ENCODE measurements at regions not wholly inside any gene's neighbourhood (a gene's known extent, or its start where the extent isn't known, plus 50 kb on each side); places are given as distances from the start of the nearest gene placed in this dataset.
"Not testable (repeated sequence)": the region's sequence is repeated elsewhere in the genome, so short reads cannot be mapped to it uniquely, and the experiment has no call there.

- no peak for DNase-seq (ENCODE audit: low read depth in 3 of 3)
Measured at GRCh38 chr20:56724241-56724757, 95.2 kb downstream of the TFAP2C start.

GRCh38 chr20:56730003-56730402 is 100.9 kb downstream of the TFAP2C start:
- no peak for DNase-seq (ENCODE audit: low read depth in 3 of 3)

- no peak for DNase-seq (ENCODE audit: low read depth in 3 of 3)
Measured at GRCh38 chr20:56730996-56731395, 101.9 kb downstream of the TFAP2C start.

GRCh38 chr20:56731476-56731875 is 102.4 kb downstream of the TFAP2C start:
- no peak for DNase-seq (ENCODE audit: low read depth in 3 of 3)

GRCh38 chr20:56733967-56734366 is 104.9 kb downstream of the TFAP2C start:
- no peak for DNase-seq (ENCODE audit: low read depth in 3 of 3)

GRCh38 chr20:56735084-56735642 is 106.1 kb downstream of the TFAP2C start:
- DNase-seq (ENCODE audit: low read depth in 3 of 3) = no peak

- DNase-seq (ENCODE audit: low read depth in 3 of 3) = no peak
Measured at GRCh38 chr20:56736285-56736857, 107.3 kb downstream of the TFAP2C start.

GRCh38 chr20:56744325-56744821 is 115.3 kb downstream of the TFAP2C start:
- DNase-seq (ENCODE audit: low read depth in 3 of 3) = not testable (repeated sequence)

- DNase-seq (ENCODE audit: low read depth in 3 of 3) = no peak
Measured at GRCh38 chr20:56748476-56749377, 119.6 kb downstream of the TFAP2C start.

- DNase-seq (ENCODE audit: low read depth in 3 of 3) = no peak
Measured at GRCh38 chr20:56750430-56750829, 121.3 kb downstream of the TFAP2C start.

GRCh38 chr20:56752274-56752673 is 123.2 kb downstream of the TFAP2C start:
- no peak for DNase-seq (ENCODE audit: low read depth in 3 of 3)

GRCh38 chr20:56755201-56755600 is 126.1 kb downstream of the TFAP2C start:
- no peak for DNase-seq (ENCODE audit: low read depth in 3 of 3)

- DNase-seq (ENCODE audit: low read depth in 3 of 3) = not testable (repeated sequence)
Measured at GRCh38 chr20:56756658-56757057, 127.6 kb downstream of the TFAP2C start.

GRCh38 chr20:56758706-56759105 is 129.6 kb downstream of the TFAP2C start:
- no peak for DNase-seq (ENCODE audit: low read depth in 3 of 3)

GRCh38 chr20:56759741-56760278 is 130.7 kb downstream of the TFAP2C start:
- no peak for DNase-seq (ENCODE audit: low read depth in 3 of 3)

GRCh38 chr20:56760610-56761009 is 131.5 kb downstream of the TFAP2C start:
- DNase-seq (ENCODE audit: low read depth in 3 of 3) = no peak

- DNase-seq (ENCODE audit: low read depth in 3 of 3) = no peak
Measured at GRCh38 chr20:56761393-56761792, 132.3 kb downstream of the TFAP2C start.

- no peak for DNase-seq (ENCODE audit: low read depth in 3 of 3)
Measured at GRCh38 chr20:56762401-56762800, 133.3 kb downstream of the TFAP2C start.

GRCh38 chr20:56762829-56763228 is 133.7 kb downstream of the TFAP2C start:
- DNase-seq (ENCODE audit: low read depth in 3 of 3) = no peak

- no peak for DNase-seq (ENCODE audit: low read depth in 3 of 3)
Measured at GRCh38 chr20:56764671-56765070, 135.6 kb downstream of the TFAP2C start.

GRCh38 chr20:56765172-56766073 is 136.3 kb downstream of the TFAP2C start:
- DNase-seq (ENCODE audit: low read depth in 3 of 3) = no peak
